ENCODE measurements at regions not wholly inside any gene's neighbourhood (a gene's known extent, or its start where the extent isn't known, plus 50 kb on each side); places are given as distances from the start of the nearest gene placed in this dataset.
"Not testable (repeated sequence)": the region's sequence is repeated elsewhere in the genome, so short reads cannot be mapped to it uniquely, and the experiment has no call there.

DNA sequence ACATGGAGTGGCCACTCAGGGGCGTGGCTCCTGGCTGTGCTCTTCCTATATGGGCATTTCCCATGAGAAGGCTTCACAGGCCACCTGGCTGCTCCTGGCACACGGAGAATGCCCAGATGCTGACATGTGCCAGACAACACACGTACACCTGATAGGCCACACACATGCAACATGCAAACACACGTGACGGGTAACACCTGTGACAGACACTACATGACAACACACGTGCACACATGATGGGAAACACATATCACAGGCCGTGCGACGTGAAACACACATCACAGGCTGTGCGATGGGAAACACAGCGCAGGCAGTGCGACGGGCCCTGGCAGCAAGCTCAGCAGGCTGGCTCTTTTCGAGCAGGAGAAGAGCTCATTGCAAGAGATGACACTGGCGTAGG, 94.3 kb upstream of the HMX1 start:
- FAIRE-seq = not testable (repeated sequence)

- not testable (repeated sequence) for FAIRE-seq
These were observed 92.7 kb upstream of the HMX1 start for GRCh38 chr4:8964201-8964788.

DNA sequence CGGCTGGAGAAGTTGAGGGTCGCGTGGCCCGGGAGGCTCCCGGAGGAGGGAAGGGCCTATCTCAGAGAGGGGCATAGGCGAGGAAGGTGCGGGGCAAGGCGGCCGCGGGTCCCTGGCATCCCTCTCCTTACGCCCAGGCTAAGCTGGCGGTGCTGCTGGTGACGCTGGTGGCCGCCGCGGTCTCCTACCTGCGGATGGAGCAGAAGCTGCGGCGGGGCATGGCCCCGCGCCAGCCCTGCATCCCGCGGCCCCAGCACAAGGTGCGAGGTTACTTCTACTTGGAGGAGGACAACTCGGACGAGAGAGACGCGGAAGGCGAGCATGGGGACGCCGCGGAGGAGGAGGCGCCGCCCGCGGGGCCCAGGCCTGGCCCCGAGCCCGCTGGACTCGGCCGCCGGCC, 91.9 kb upstream of the HMX1 start:
- not testable (repeated sequence) for FAIRE-seq

- FAIRE-seq = not testable (repeated sequence)
These were observed 89.7 kb upstream of the HMX1 start for GRCh38 chr4:8961343-8961742.

DNA sequence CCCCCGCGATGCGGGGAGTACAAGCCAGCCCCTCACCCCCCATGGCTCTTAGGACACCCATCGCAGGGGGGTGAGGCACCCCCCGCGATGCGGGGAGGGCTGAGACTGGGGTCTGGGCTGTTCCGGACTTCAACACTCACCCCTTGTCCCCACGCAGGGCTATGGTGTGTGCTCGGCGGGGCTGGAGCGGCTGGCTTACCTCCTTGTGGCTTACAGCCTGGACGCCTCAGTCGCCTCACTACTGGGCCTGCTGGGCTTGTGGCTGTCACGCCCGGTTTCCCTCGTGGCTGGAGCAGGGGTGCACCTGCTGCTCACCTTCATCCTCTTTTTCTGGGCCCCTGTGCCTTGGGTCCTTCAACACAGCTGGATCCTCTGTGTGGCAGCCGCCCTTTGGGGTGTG, 87.8 kb upstream of the HMX1 start:
- not testable (repeated sequence) for FAIRE-seq

- FAIRE-seq = not testable (repeated sequence)
These were observed 82.4 kb upstream of the HMX1 start for GRCh38 chr4:8954001-8954400.

- FAIRE-seq = not testable (repeated sequence)
These were observed 81.2 kb upstream of the HMX1 start for GRCh38 chr4:8952791-8953190.

DNA sequence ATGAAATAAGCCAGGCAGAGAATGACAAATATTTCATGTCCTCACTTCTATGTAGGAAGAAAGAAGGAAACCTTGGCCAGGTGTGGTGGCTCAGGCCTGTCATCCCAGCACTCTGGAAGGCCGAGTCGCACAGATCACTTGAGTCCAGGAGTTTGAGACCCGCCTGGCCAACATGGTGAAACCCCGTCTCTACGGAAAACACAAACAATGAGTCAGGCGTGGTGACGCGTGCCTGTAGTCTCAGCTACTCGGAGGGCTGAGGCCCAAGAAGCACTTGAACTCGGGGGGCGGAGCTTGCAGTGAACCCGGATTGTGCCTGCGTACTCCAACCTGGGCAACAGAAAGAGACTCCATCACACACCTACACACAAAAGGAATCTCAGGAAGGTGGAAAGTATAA, 80.5 kb upstream of the HMX1 start:
- FAIRE-seq = not testable (repeated sequence)

GRCh38 chr4:8945506-8945905, 73.9 kb upstream of the HMX1 start:
- FAIRE-seq = not testable (repeated sequence)

DNA sequence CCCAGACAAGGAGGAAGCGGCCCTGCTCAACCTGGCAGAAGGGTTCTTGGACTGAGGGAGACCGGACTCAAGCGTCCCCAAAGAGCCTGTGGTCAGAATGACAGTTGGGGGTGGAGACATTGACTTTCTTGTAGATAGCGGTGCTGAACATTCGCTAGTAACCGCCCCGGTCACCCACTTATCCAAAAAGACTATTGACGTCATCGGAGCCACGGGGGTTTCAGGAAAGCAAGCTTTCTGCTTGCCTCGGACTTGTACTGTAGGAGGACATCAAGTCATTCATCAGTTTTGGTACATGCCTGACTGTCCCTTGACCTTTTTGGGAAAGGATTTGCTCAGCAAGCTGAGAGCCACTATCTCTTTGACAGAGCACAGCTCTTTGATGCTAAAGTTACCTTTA, 71.7 kb upstream of the HMX1 start:
- not testable (repeated sequence) for FAIRE-seq

DNA sequence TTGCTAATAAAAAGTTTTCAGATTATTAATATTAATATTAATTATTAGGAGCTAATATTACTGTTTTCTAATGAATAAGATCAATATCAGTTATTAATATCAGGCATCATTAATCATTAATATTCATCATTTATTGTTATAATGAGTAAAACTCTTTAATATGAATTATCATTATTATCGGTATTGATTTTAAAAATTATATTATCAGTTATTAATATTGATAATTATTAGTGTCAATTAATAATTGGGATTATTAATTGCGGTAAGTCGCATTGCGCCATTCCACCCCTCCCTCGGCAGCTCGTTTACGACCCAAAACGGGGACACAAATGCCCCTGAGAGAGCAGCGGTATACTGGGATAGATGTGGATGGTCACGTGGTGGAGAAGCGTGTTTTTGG, 70.4 kb upstream of the HMX1 start:
- peak; percentile 80 for FAIRE-seq

GRCh38 chr4:8941492-8941805, 69.8 kb upstream of the HMX1 start:
- not testable (repeated sequence) for FAIRE-seq

- FAIRE-seq = no peak
These were observed 69.3 kb upstream of the HMX1 start for GRCh38 chr4:8940792-8941491.

DNA sequence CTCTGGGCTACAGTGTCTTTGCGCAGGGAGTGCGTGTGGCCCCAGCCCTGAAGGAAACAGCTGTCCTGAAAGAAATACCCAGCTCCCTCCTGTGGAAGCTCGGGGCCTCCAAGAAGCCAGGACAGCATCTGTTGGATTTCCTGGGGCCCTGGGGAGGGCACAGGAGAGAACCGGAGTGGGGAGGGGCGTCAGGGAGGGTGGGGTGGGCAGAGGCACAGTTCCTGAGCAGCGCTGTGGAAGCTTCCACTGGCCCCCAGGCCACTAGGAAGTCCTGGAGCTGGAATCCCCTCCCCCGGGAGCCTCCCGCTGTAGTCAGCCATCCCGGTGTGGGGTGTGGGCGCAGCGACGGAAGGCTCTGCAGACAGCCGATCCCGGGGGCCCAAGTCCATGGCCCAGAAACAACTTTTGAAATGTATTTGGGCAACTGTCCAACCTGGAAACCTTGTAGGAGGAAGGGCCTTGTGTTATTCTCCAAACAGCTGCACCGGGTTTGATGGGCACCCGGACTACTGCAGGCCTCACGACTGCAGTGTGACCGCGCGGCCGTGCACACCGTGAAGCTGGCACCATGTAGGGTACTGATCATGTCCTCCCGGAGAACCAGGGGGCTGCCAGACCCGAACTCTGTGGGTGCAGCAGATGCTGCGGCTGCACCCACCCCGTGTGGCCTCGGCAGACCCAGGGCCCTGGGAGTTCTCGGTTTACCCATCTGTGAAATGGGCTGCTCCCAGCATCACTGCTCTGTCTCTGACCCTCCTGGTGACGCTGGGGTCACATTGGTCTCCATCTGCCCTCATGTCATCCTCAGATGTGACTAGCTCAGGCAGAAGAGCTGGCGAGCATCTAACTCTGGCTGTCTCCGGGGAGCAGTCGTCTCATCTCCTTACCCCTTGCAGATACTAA, 68.5 kb upstream of the HMX1 start:
- FAIRE-seq = no peak

DNA sequence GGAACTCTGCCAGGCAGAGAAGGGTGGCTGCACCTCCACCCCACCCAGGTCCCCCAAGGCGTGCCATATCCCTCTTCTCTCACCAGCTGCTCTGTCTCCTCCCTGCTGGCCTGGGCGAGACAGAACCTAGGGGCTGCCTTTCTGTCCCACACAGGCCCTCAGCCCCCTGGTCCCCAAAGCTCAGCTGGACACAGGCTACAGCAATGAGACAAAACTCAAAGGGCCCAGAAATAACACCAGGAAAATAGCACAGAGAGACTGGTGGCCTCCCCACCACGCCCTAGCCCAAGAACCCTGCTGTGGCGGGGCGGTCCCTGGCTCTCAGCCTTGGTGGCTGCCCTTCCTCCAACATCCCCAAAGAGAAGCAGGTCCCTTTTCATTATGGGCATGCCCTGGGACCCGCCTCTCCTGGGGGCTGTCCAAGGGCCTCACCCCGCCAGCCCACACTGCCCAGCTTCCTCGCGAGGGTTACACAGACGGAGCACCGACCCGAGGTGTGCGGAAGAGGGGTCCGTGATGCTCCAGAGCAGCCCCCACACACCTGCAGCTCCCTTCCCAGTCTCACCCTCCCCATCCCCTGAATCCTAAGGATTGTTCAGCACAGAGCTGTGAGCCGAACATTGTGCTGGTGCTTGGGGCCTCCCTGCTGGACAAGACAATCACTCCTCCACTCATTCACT, 67.7 kb upstream of the HMX1 start:
- FAIRE-seq = no peak

- no peak for FAIRE-seq
These were observed 67.0 kb upstream of the HMX1 start for GRCh38 chr4:8938623-8939022.

DNA sequence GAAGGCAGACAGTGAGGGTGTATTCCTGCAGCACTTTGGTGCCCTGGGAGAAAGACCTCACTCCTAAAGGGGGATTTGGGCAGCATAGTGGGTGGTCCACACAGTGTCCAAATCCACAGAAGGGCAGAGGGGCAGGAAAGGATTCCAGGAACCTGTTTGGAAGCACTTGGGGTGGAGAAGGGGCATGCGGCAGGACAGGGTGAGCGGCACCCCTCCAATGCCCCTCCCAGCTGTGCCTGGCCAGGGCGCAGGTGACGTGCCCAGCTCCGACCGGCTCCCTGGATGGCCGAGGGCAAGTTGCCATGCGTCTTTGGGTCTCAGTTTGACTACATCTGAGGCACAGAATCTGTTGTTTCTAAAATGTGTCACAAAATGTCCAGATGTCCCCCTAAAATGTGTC, 66.5 kb upstream of the HMX1 start:
- no peak for FAIRE-seq

GRCh38 chr4:8932884-8933283, 61.2 kb upstream of the HMX1 start:
- no peak for FAIRE-seq

DNA sequence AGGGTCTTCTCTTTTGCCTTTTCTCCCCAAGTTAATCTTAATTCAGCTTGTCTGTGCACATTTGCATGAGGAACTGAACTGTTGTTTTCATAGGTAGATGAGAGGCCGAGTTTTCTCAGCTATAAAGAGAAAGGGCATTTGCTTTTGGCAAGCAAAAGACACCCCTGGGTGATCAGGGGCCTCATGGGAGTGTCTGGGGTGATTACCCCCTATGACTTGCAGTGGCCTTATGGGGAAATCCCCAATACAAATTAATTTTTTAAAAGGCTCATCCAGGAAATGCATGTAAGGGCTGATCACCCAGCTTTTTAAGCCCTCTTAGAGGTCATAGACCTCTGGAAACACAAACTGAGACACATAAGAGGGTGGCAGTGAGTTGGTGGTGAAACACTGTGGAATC, 56.4 kb upstream of the HMX1 start:
- FAIRE-seq = no peak

DNA sequence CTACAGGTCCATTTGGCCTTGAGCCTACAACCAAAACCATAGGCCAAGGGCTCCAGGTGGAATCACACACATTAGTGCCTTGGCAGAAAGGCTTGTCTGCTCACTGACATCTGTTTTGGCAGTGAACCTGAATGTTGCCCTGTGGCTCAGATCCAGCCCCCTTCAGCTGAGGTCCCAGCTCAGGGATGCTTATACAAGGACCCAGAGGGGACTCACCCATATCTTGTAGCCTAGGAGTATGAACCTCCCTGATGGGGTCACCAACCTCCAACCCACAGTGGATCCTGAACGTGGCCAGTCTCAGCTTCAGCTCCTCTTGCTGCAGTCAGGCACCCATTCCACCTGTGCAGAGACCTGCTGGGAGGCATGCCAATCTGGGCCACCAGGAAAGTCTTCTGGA, 50.8 kb upstream of the HMX1 start:
- FAIRE-seq = no peak

GRCh38 chr4:8921465-8921864, 49.8 kb upstream of the HMX1 start:
- no peak for FAIRE-seq
